GM18526 (cell line): ENCODE measurements at regions not wholly inside any gene's neighbourhood (a gene's known extent, or its start where the extent isn't known, plus 50 kb on each side); places are given as distances from the start of the nearest gene placed in this dataset.

Experiments
- POLR2A ChIP-seq: IDR thresholded peaks from 3 replicates; pipeline ENCODE4 v1.6.1; 2011; ENCODE audit not compliant: insufficient read length; ENCODE audit errors: extremely low read depth

DNA sequence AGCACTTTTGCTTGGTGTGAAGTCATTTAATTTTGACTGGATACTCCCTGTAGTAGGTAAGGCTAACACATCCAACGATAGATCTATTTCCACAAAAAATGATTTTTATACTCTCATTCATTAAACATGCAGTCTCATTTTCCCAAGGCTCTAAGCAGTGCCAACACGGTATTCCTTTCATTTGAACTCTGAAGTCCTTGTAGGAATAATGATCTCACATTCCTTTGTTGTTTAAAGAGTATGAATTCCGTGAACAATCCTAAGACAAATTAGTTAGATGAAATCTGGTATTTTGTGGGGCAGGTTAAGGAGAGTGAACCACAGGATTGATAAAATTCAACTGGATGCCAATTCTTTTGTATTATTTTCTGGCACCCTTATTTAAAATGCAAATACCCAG is 66.6 kb downstream of the LACC1 start:
- no peak for TF ChIP-seq POLR2A

DNA sequence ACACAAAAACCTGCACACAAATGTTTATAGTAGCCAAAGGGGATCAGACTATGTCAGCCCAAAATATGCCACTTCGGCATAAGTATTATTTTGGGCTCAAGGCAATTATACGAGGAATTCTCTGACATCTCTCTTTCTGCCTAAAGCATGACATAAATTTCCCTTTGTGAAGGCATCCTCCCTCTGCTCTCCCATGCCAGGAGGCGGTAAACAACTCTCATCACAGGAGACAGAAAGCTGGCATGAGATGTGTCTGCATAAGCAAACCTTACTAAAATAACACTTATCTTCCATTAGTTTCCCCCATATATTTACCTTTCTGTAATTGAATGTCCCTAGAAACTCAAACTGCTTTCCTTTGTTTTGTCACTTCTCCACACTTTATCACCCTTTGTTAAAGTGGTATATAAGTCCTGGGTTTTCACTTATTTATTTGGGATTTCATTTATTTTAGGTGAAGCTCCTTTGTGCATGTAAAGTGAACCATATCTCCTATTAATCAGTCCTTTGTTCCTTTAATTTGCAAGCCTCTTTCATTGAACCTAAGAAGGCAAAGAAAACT is 68.3 kb downstream of the LACC1 start:
- TF ChIP-seq POLR2A = no peak

DNA sequence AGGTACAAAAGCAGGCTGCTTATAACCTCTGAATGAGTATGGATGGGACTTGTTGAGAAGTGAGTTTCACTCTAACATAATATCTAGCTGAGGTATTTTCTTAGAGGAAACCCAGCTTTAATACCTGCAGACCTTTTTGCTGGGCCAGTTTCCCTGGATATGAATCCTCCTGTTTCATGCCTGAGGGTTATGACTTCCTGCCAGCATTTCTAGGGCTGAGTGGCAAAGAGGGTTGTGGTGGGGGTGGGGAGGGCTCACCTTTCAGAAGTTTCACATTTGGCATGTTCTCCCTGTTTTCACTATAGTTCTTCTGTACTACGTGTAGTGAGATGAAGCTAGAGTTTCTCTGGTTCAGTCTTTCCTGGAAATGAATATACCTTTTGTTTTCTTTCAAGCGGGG is 73.7 kb downstream of the LACC1 start:
- TF ChIP-seq POLR2A = no peak

DNA sequence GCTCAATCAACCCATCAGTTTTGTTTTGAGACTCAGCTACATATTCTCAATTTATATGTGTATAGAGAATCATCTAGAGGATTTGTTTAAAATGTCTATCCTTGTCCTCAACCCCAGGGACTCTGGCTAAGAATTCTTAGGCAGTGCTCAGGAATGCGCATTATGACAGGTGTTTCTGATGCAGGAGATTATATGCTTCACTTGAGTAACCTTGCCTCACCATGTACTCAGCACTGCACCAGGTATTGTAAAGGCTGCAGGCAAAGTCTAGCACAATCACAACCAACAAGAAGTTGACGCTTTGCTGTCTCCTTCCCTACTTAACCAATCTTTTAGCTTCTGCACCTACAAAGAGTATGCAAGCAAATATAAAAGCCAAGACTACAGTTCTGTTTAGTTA is 79.6 kb downstream of the LACC1 start:
- no peak for TF ChIP-seq POLR2A

DNA sequence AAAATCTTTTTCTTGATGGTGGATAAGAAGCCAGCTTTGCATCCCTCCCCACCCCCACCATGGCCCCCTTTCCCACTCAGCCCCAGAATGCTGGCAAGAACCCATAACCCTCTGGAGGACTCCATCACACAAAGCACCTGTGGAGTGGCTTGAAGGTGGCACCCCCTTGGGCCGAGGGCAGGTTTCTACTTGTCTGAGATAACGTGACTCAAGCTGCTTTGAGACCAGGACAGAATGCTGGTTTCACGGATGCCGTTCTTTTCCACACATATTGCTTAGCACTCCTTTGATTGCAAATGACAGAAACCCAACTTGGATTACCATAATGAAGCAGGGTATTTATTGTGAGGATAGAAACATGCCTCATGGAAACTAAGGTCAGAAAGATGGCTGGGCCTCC is 82.2 kb downstream of the LACC1 start:
- TF ChIP-seq POLR2A = no peak

DNA sequence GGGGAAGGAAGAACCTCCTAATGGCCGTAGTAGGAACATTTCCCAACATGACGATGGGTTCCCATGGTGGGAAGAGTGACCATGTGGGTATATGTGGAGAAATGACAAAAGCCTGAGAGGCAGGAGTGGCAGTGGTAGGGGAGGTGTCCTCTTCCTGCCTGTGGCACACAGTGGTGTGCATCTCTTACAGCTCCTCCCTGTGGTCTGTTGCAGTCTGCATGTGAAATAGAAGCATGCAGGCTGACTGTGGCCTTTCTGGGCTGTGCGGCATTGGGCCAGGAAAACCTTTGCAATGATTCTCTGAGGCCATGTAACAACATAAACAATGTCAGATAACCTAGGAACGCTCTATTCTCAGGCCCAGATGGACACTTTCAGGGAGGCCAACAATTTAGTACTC is 84.0 kb downstream of the LACC1 start:
- TF ChIP-seq POLR2A = no peak

DNA sequence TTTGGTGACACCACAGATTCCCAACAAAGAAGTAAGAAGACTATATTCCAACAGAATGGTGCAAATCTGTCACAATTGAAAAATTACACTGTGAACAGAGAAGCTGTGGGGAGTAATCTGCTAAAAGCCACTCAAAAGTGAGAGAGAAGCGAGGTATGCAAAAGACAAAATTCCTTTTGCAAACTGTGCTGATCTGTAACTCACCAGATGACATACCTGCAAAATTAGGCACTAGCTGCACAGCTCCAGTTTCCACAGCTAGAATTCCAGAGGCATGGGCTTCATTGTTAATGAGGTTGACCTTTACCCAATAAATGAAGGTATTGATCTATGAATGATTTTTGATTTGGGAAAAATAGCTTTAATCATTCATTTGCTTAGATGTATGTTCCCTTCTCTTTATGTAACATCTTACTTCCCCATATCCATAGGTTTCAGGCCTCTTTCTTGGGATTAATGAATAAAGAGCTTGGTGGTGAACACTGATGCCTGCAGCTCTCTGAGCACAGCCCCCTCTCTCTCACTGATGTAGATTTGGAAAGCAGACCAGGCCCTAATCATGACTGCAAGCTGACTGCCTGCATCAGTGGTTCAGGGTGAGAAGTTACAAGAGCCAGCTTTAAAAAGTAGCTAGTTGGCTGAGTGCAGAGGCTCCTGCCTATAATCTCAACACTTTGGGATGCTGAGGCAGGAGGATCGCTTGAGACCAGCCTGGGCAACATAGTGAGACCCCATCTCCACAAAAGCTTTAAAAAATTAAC is 85.2 kb downstream of the LACC1 start:
- TF ChIP-seq POLR2A = no peak

DNA sequence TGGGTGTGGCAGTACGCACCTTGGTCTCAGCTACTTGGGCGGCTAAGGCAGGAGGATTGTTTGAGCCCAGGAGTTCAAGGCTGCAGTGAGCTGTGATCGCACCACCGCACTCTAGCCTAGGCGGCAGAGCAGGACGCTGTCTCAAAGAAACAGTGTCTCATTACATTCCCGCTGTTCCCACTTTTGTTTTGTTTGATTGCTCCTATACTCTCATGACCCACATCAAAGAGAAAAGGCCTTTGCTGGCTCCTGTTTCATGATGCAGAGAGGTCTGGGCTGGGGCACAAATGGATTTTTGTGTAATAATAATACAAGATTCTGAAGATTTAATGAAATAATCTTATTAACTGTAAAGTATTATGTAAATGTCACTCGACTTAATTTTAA is 85.7 kb downstream of the LACC1 start:
- no peak for TF ChIP-seq POLR2A

DNA sequence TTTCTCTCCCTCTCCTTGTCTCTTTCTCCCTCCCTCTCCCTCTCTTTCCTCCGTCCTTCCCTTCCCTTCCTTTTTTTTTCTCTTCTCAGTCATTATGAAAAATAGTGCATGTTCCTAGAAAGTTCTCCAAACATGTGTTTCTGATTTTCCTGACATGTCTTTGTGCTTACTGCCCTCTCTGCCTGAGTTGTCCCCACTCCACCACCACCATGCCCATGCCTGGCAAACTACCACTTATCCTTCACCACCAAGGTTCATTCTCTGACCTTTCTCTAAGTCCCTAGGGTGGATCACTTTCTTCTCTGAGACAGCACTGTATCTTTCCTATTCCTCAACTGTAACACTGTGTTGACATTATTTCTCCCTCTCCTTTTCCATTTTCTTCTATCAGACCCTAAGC is 98.2 kb downstream of the LACC1 start:
- TF ChIP-seq POLR2A = no peak

DNA sequence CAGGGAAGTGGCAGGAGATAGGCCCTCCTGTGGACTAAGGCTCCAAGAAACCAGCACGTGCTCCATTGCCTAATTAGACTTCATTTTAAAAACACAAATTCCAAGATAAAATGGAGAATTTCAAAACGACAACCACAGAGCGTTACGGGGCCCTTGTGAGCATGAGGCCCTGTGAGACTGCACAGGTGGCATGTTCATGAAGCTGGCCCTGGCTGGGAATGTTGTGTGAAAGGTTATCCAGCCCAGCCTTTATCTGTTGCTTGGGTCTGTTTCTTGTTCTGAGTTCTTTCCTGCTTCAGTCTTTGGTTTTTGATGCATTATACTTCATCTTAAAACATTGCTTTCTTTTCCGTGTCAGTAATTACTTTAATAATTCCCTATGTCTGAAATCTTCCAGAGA is 99.0 kb downstream of the LACC1 start:
- TF ChIP-seq POLR2A = no peak

DNA sequence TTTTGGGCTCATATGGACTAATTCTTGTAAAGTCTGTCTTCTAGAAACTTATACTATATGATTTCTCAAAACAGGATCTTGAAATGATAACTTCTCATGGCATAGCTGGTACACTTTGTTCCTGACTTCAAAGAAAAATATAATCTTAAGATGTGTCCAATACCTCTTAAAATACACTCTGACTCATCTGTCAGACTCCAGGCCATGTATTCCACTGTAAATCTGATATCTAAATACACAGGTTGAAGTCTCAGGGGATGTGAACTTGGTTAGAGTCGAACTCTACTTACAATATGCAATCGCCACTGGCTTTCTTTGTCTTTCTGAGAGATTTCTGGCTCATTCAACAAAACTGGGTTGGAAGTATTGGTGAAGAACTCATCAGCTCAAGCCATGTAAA is 99.8 kb downstream of the LACC1 start:
- no peak for TF ChIP-seq POLR2A

DNA sequence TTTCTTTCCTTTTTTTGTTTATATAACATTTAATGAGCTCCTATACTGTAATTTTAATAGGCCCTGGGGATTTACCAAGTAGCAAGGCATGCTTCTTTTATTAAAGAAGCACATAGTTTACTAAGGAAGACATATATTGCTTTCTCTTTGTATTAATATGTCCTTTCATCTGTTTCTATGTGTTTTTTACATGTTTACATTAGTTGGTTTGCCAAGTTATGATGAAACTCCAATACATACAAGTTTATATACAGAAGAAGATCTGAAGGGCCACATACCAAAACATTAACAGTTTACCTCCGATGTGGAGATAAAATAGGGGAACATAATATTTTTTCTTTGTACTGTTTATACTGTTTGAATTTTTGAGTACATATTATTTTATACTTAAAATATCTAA is 100.9 kb downstream of the LACC1 start:
- TF ChIP-seq POLR2A = no peak

DNA sequence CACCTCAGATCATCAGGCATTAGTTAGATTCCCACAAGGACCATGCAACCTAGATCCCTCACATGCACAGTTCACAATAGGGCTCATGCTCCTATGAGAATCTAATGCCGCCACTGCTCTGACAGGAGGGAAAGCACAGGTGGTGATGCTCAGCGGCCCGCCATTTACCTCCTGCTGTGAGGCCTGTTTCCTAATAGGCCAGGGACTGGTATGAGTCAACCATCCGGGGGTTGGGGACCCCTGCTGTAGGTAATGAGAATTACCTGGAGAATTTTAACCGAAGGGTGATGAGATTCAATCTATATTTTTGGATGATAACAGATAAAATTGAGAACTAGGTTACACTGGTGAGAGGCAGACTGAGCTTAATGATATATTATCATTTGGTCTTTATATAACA is 101.4 kb downstream of the LACC1 start:
- no peak for TF ChIP-seq POLR2A

DNA sequence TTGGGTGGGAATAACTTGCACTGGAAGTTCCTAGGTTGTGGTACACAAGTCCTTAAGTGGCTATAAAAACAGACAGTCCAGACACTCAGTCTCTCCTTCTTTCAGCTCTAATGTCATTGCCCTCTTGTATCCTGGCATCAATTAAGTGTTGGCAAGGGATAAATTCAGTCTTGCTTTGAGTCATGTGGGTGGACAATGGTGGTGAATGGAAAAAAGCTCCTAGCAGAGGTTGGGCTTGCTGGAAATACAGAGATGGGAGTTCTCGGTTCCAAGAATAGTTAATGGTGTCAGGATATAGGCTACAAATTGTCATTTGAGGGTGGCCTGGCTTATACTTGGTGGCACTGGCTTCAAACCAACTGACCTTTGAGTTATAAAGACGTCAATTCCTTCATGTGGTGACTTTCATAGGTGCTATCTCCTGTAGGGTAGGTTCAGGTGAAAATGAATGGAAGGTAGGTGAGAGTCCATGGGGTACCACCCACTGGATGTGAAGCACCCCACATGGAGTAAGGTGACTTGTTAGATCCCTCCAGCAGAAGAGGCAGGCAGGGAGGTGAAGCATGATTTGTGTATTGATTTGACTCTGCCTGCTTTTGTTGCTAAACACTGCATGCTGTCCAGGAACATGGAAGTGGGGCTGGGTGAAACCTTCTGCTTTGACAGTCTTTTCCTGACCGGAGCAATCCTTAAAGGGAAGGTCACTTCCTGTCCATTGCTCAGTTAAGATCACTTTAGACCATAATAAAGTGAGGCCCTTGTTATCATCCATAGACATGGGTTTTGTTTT is 102.0 kb downstream of the LACC1 start:
- no peak for TF ChIP-seq POLR2A

DNA sequence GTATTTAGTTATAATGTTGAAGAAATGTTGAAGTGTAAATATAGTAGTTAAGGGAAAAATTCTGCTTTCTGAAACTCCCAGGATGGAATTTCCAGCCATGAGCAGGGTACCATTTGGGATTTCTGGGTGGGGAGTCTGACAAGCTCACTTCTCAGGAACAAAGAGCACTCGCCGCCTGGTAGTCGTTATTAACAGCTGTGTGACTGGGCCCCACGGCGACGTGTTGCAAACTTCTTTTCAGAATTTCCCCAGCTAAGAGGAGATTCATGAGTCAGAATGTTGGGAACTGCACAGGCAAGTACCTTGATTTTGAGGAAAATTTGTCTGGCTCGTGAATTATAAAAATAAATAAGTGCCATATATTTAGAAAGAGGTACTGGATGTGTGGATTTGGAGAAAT is 103.7 kb downstream of the LACC1 start:
- no peak for TF ChIP-seq POLR2A

DNA sequence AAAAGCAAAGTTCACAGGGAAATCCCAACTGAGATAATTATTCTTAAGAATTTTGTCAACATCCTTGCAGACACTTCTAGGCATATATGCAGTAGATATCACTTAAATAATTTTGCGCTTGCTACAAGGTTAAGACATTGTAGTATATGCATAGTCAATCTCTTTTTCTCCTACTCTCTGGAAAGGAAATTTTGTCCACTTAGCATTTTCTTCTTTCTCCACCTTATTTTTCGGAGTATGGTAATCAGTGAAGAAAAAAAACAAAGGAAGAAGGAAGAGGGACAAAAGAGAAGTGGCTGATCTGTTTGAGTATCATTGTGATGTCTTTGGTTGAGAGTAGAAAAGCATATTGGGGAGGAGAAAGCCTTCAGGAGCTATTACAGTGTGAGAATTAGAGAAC is 104.6 kb downstream of the LACC1 start:
- no peak for TF ChIP-seq POLR2A
